ENCODE measurements at regions not wholly inside any gene's neighbourhood (a gene's known extent, or its start where the extent isn't known, plus 50 kb on each side); places are given as distances from the start of the nearest gene placed in this dataset.

- no peak overlapping the region for H3K23ac ChIP-seq (ENCODE audit: low read length in 2 of 2)
- WGBS, result 95% methylated on average over 5 of the region's 7 CpGs
Observed at GRCh38 chr11:107217444-107217843, 199.2 kb upstream of the GUCY1A2 start.

GRCh38 chr11:107215010-107215409 lies 196.7 kb upstream of the GUCY1A2 start:
- no peak overlapping the region for H3K4me3 ChIP-seq (ENCODE audit: insufficient read depth in 1 of 2, low read depth in 1 of 2, low read length in 2 of 2)
- no peak overlapping the region for H3K27ac ChIP-seq (ENCODE audit: low read length, poor library complexity, severe bottlenecking)
- H3K18ac ChIP-seq (ENCODE audit: low read depth in 1 of 2, low read length in 2 of 2), result no peak overlapping the region

More at GRCh38 chr11:107217444-107217843, 199.2 kb upstream of the GUCY1A2 start:
- no peak overlapping the region for H4K91ac ChIP-seq (ENCODE audit: low read length)
- DNase-seq, result no peak
- H3K27ac ChIP-seq (ENCODE audit: low read length, poor library complexity, severe bottlenecking), result no peak overlapping the region
- no peaks in the 10 kb centered on the region for H3K4me1 ChIP-seq (ENCODE audit: control insufficient read depth, insufficient read depth, low read depth, low read length)
- H4K8ac ChIP-seq (ENCODE audit: low read length), result no peak overlapping the region
- H3K36me3 ChIP-seq (ENCODE audit: control insufficient read depth in 1 of 2, insufficient read depth in 2 of 2, low read depth in 1 of 2, low read length in 2 of 2), result no peaks in the 10 kb centered on the region
- no peak overlapping the region for H2AK5ac ChIP-seq (ENCODE audit: low read length, severe bottlenecking)
- peaks cover under 1% of the 10 kb centered on the region for H3K9me3 ChIP-seq (ENCODE audit: control insufficient read depth, low read length)
- no peak overlapping the region for H3K14ac ChIP-seq (ENCODE audit: low read length in 2 of 2)
- H3K18ac ChIP-seq (ENCODE audit: low read depth in 1 of 2, low read length in 2 of 2), result no peak overlapping the region
- H2BK12ac ChIP-seq (ENCODE audit: low read length in 2 of 2), result no peak overlapping the region
- H3K4me2 ChIP-seq (ENCODE audit: low read length, poor library complexity, severe bottlenecking), result no peak overlapping the region
- no peak overlapping the region for H3K4me3 ChIP-seq (ENCODE audit: insufficient read depth in 1 of 2, low read depth in 1 of 2, low read length in 2 of 2)
- no peaks in the 10 kb centered on the region for H3K79me1 ChIP-seq (replicated peaks; ENCODE audit: low read length, poor library complexity, severe bottlenecking)
- no peaks in the 10 kb centered on the region for H3K27me3 ChIP-seq (ENCODE audit: control insufficient read depth in 1 of 2, insufficient read depth in 1 of 2, low read length in 2 of 2)
- no peak overlapping the region for H2BK15ac ChIP-seq (ENCODE audit: low read depth, poor library complexity, severe bottlenecking)
- H2BK120ac ChIP-seq (ENCODE audit: low read depth, low read length), result no peak overlapping the region
- H3K9ac ChIP-seq (ENCODE audit: low read length), result no peak overlapping the region
- no peak overlapping the region for H2AFZ ChIP-seq (ENCODE audit: low read depth, low read length)
- no peak overlapping the region for H2BK5ac ChIP-seq (ENCODE audit: low read depth, low read length, poor library complexity, severe bottlenecking)
- H3K4ac ChIP-seq (ENCODE audit: low read depth in 1 of 2, low read length in 2 of 2), result no peak overlapping the region

GRCh38 chr11:107203656-107204055 lies 185.4 kb upstream of the GUCY1A2 start:
- H2AFZ ChIP-seq (ENCODE audit: low read depth, low read length), result no peak overlapping the region
- WGBS, result 70% methylated on average over 1 of the region's 1 CpG

More at GRCh38 chr11:107215010-107215409, 196.7 kb upstream of the GUCY1A2 start:
- H3K23ac ChIP-seq (ENCODE audit: low read length in 2 of 2), result no peak overlapping the region
- no peak overlapping the region for H3K9ac ChIP-seq (ENCODE audit: low read length)
- DNase-seq, result no peak
- no peak overlapping the region for H2BK15ac ChIP-seq (ENCODE audit: low read depth, poor library complexity, severe bottlenecking)
- peak overlapping the region; percentile 49 for H4K8ac ChIP-seq (ENCODE audit: low read length)
- no peak overlapping the region for H2BK12ac ChIP-seq (ENCODE audit: low read length in 2 of 2)
- no peak overlapping the region for H3K4me2 ChIP-seq (ENCODE audit: low read length, poor library complexity, severe bottlenecking)
- H2AK5ac ChIP-seq (ENCODE audit: low read length, severe bottlenecking), result no peak overlapping the region
- H3K79me1 ChIP-seq (replicated peaks; ENCODE audit: low read length, poor library complexity, severe bottlenecking), result no peaks in the 10 kb centered on the region
- no peak overlapping the region for H4K91ac ChIP-seq (ENCODE audit: low read length)
- H3K4ac ChIP-seq (ENCODE audit: low read depth in 1 of 2, low read length in 2 of 2), result no peak overlapping the region
- H2BK5ac ChIP-seq (ENCODE audit: low read depth, low read length, poor library complexity, severe bottlenecking), result no peak overlapping the region
- no peak overlapping the region for H3K14ac ChIP-seq (ENCODE audit: low read length in 2 of 2)
- no peak overlapping the region for H2BK120ac ChIP-seq (ENCODE audit: low read depth, low read length)
- H3K36me3 ChIP-seq (ENCODE audit: control insufficient read depth in 1 of 2, insufficient read depth in 2 of 2, low read depth in 1 of 2, low read length in 2 of 2), result no peaks in the 10 kb centered on the region
- no peaks in the 10 kb centered on the region for H3K9me3 ChIP-seq (ENCODE audit: control insufficient read depth, low read length)
- WGBS, result 14% methylated on average over 2 of the region's 2 CpGs
- H3K27me3 ChIP-seq (ENCODE audit: control insufficient read depth in 1 of 2, insufficient read depth in 1 of 2, low read length in 2 of 2), result peaks cover 0 to 3% of the 10 kb centered on the region in 2 experiments
- H2AFZ ChIP-seq (ENCODE audit: low read depth, low read length), result no peak overlapping the region
- no peaks in the 10 kb centered on the region for H3K4me1 ChIP-seq (ENCODE audit: control insufficient read depth, insufficient read depth, low read depth, low read length)

GRCh38 chr11:107202241-107202640 lies 184.0 kb upstream of the GUCY1A2 start:
- Histone ChIP-seq H2BK12ac (ENCODE audit: low read length in 2 of 2) (no peak overlapping the region), H3K9ac (ENCODE audit: low read length) (no peak overlapping the region), H3K4me2 (ENCODE audit: low read length, poor library complexity, severe bottlenecking) (no peak overlapping the region), H2AK5ac (ENCODE audit: low read length, severe bottlenecking) (no peak overlapping the region), H3K23ac (ENCODE audit: low read length in 2 of 2) (no peak overlapping the region), H3K4ac (ENCODE audit: low read depth in 1 of 2, low read length in 2 of 2) (no peak overlapping the region), H3K18ac (ENCODE audit: low read depth in 1 of 2, low read length in 2 of 2) (no peak overlapping the region), H2AFZ (ENCODE audit: low read depth, low read length) (no peak overlapping the region), H3K9me3 (ENCODE audit: control insufficient read depth, low read length) (no peaks in the 10 kb centered on the region), H3K4me1 (ENCODE audit: control insufficient read depth, insufficient read depth, low read depth, low read length) (no peaks in the 10 kb centered on the region), H3K79me1 (replicated peaks; ENCODE audit: low read length, poor library complexity, severe bottlenecking) (no peaks in the 10 kb centered on the region), H3K4me3 (ENCODE audit: insufficient read depth in 1 of 2, low read depth in 1 of 2, low read length in 2 of 2) (no peak overlapping the region), H4K8ac (ENCODE audit: low read length) (no peak overlapping the region), H4K91ac (ENCODE audit: low read length) (no peak overlapping the region), H2BK15ac (ENCODE audit: low read depth, poor library complexity, severe bottlenecking) (no peak overlapping the region), H3K36me3 (ENCODE audit: control insufficient read depth in 1 of 2, insufficient read depth in 2 of 2, low read depth in 1 of 2, low read length in 2 of 2) (no peaks in the 10 kb centered on the region), H3K27me3 (ENCODE audit: control insufficient read depth in 1 of 2, insufficient read depth in 1 of 2, low read length in 2 of 2) (no peaks in the 10 kb centered on the region), H3K14ac (ENCODE audit: low read length in 2 of 2) (no peak overlapping the region), H2BK5ac (ENCODE audit: low read depth, low read length, poor library complexity, severe bottlenecking) (no peak overlapping the region), H3K27ac (ENCODE audit: low read length, poor library complexity, severe bottlenecking) (no peak overlapping the region), H2BK120ac (ENCODE audit: low read depth, low read length) (no peak overlapping the region)
- no peak for DNase-seq
- WGBS, result 71% methylated on average over 2 of the region's 3 CpGs

More at GRCh38 chr11:107203656-107204055, 185.4 kb upstream of the GUCY1A2 start:
- Histone ChIP-seq H2BK120ac (ENCODE audit: low read depth, low read length) (no peak overlapping the region), H3K4ac (ENCODE audit: low read depth in 1 of 2, low read length in 2 of 2) (no peak overlapping the region), H3K14ac (ENCODE audit: low read length in 2 of 2) (no peak overlapping the region), H3K4me1 (ENCODE audit: control insufficient read depth, insufficient read depth, low read depth, low read length) (no peaks in the 10 kb centered on the region), H2BK5ac (ENCODE audit: low read depth, low read length, poor library complexity, severe bottlenecking) (no peak overlapping the region), H4K91ac (ENCODE audit: low read length) (no peak overlapping the region), H2BK12ac (ENCODE audit: low read length in 2 of 2) (no peak overlapping the region), H2BK15ac (ENCODE audit: low read depth, poor library complexity, severe bottlenecking) (no peak overlapping the region), H3K4me3 (ENCODE audit: insufficient read depth in 1 of 2, low read depth in 1 of 2, low read length in 2 of 2) (no peak overlapping the region), H3K9ac (ENCODE audit: low read length) (no peak overlapping the region), H3K9me3 (ENCODE audit: control insufficient read depth, low read length) (no peaks in the 10 kb centered on the region), H4K8ac (ENCODE audit: low read length) (no peak overlapping the region), H3K18ac (ENCODE audit: low read depth in 1 of 2, low read length in 2 of 2) (no peak overlapping the region), H3K4me2 (ENCODE audit: low read length, poor library complexity, severe bottlenecking) (no peak overlapping the region), H3K36me3 (ENCODE audit: control insufficient read depth in 1 of 2, insufficient read depth in 2 of 2, low read depth in 1 of 2, low read length in 2 of 2) (no peaks in the 10 kb centered on the region), H3K23ac (ENCODE audit: low read length in 2 of 2) (no peak overlapping the region), H2AK5ac (ENCODE audit: low read length, severe bottlenecking) (no peak overlapping the region), H3K79me1 (replicated peaks; ENCODE audit: low read length, poor library complexity, severe bottlenecking) (no peaks in the 10 kb centered on the region), H3K27ac (ENCODE audit: low read length, poor library complexity, severe bottlenecking) (no peak overlapping the region), H3K27me3 (ENCODE audit: control insufficient read depth in 1 of 2, insufficient read depth in 1 of 2, low read length in 2 of 2) (no peaks in the 10 kb centered on the region)
- no peak for DNase-seq

Data from mesenchymal stem cell (in vitro differentiated cells and primary cell).